MCF 10A (cell line): ENCODE measurements at regions not wholly inside any gene's neighbourhood (a gene's known extent, or its start where the extent isn't known, plus 50 kb on each side); places are given as distances from the start of the nearest gene placed in this dataset.

Experiments used
- BruUV-seq: library from RNA; stranded (reverse); fragments of 400-500 nt; replicated peaks from 2 replicates; lab custom pipeline; 2021; lab: Mats Ljungman, UMichigan
- CTCF ChIA-PET: fragments of 300-600 bp; sonication (Branson Sonifier 250); formaldehyde crosslinking; extraction: SDS; loops from one replicate; lab custom pipeline; 2021; ENCODE audit warnings: antibody characterized with exemption, inconsistent platforms; lab: Yijun Ruan, JAX
- POLR2A ChIA-PET: fragments of 300-600, 350-650 bp; sonication (Branson Sonifier 250); formaldehyde crosslinking; extraction: SDS; loops from one replicate; lab custom pipeline; 2020; ENCODE audit warnings: antibody characterized with exemption, inconsistent platforms; lab: Yijun Ruan, JAX
- DNase-seq: peaks from one replicate; pipeline ENCODE4 v3.0.0-alpha.2; 2018; ENCODE audit not compliant: unreplicated experiment
- H3K27ac Mint-ChIP-seq: one replicate; pipeline ENCODE4 v1.8.0; 2022; ENCODE audit warnings: mild to moderate bottlenecking, low read depth, mixed read lengths; ENCODE audit not compliant: unreplicated experiment
- H3K27me3 Mint-ChIP-seq: one replicate; pipeline ENCODE4 v1.8.0; 2022; ENCODE audit warnings: mixed read lengths; ENCODE audit not compliant: insufficient read depth, unreplicated experiment
- H3K36me3 Mint-ChIP-seq: one replicate; pipeline ENCODE4 v1.8.0; 2022; ENCODE audit warnings: mild to moderate bottlenecking, moderate library complexity, mixed read lengths; ENCODE audit not compliant: insufficient read depth, unreplicated experiment
- H3K4me1 Mint-ChIP-seq: one replicate; pipeline ENCODE4 v1.8.0; 2022; ENCODE audit warnings: mixed read lengths; ENCODE audit not compliant: insufficient read depth, unreplicated experiment
- H3K4me3 Mint-ChIP-seq: one replicate; pipeline ENCODE4 v1.8.0; 2022; ENCODE audit warnings: mild to moderate bottlenecking, moderate library complexity, mixed read lengths; ENCODE audit not compliant: unreplicated experiment
- H3K9me3 Mint-ChIP-seq: one replicate; pipeline ENCODE4 v1.8.0; 2022; ENCODE audit warnings: mixed read lengths; ENCODE audit not compliant: unreplicated experiment
- CTCF ChIP-seq: fragments of 200-600 bp; IDR thresholded peaks from one replicate; pipeline ENCODE4 v1.8.0; 2022; ENCODE audit warnings: antibody characterized with exemption, mild to moderate bottlenecking; ENCODE audit not compliant: unreplicated experiment
- intact Hi-C: fragments of 100-400 bp; cut with micrococcal nuclease; formaldehyde crosslinking; loops from 2 replicates; pipeline ENCODE4 v1.14.1; 2022

- Mint-ChIP-seq H3K36me3 (no peaks in the 10 kb centered on the region), H3K27ac (no peak overlapping the region), H3K4me3 (no peak overlapping the region), H3K9me3 (no peaks in the 10 kb centered on the region), H3K27me3 (no peaks in the 10 kb centered on the region), H3K4me1 (no peaks in the 10 kb centered on the region)
- POLR2A ChIA-PET: no interaction called here
- intact Hi-C loops: no loop called here
- no peak for DNase-seq
- CTCF ChIA-PET: no interaction called here
- TF ChIP-seq CTCF: no peak
- BruUV-seq: no TSS peak
These were observed 260.3 kb upstream of the IRX1 start for GRCh38 chr5:3335301-3335700.

- intact Hi-C loops: no loop called here
- CTCF ChIA-PET: no interaction called here
- no peak overlapping the region for H3K4me3 Mint-ChIP-seq
- TF ChIP-seq CTCF: no peak
- H3K27ac Mint-ChIP-seq: no peak overlapping the region
- no TSS peak for BruUV-seq
- H3K36me3 Mint-ChIP-seq: no peaks in the 10 kb centered on the region
- no peaks in the 10 kb centered on the region for H3K9me3 Mint-ChIP-seq
- no peak for DNase-seq
- POLR2A ChIA-PET: no interaction called here
- no peaks in the 10 kb centered on the region for H3K27me3 Mint-ChIP-seq
- H3K4me1 Mint-ChIP-seq: no peaks in the 10 kb centered on the region
These were observed 261.8 kb upstream of the IRX1 start for GRCh38 chr5:3333836-3334235.

- intact Hi-C loops: no loop called here
- POLR2A ChIA-PET: no interaction called here
- no peaks in the 10 kb centered on the region for H3K4me1 Mint-ChIP-seq
- DNase-seq: no peak
- CTCF ChIA-PET: no interaction called here
- no peak for TF ChIP-seq CTCF
- no peak overlapping the region for H3K4me3 Mint-ChIP-seq
- no peak overlapping the region for H3K27ac Mint-ChIP-seq
- no peaks in the 10 kb centered on the region for H3K36me3 Mint-ChIP-seq
- no peaks in the 10 kb centered on the region for H3K27me3 Mint-ChIP-seq
- BruUV-seq: no TSS peak
- no peaks in the 10 kb centered on the region for H3K9me3 Mint-ChIP-seq
These were observed 262.5 kb upstream of the IRX1 start for GRCh38 chr5:3333105-3333504.

- no peaks in the 10 kb centered on the region for H3K27me3 Mint-ChIP-seq
- no peak for TF ChIP-seq CTCF
- intact Hi-C loops: no loop called here
- no peak overlapping the region for H3K27ac Mint-ChIP-seq
- H3K9me3 Mint-ChIP-seq: no peaks in the 10 kb centered on the region
- H3K4me1 Mint-ChIP-seq: no peaks in the 10 kb centered on the region
- POLR2A ChIA-PET: no interaction called here
- H3K4me3 Mint-ChIP-seq: no peak overlapping the region
- no peaks in the 10 kb centered on the region for H3K36me3 Mint-ChIP-seq
- CTCF ChIA-PET: no interaction called here
- BruUV-seq: no TSS peak
- no peak for DNase-seq
These were observed 263.8 kb upstream of the IRX1 start for GRCh38 chr5:3331819-3332218.
